Tibial nerve (tissue), 4 donors: ENCODE measurements at regions not wholly inside any gene's neighbourhood (a gene's known extent, or its start where the extent isn't known, plus 50 kb on each side); places are given as distances from the start of the nearest gene placed in this dataset.

Source experiments
- DNase-seq, 2 donors: peaks; one replicate each; pipeline ENCODE4 v3.0.0-alpha.2; 2019; ENCODE audit warnings: low spot score in 2 of 2
- H3K27ac ChIP-seq, 4 donors: fragments of 200-600 bp; sonication (generic) in 3 of 4; one replicate each; pipeline ENCODE4 v1.5.1; 2017 to 2019; ENCODE audit warnings: mild to moderate bottlenecking in 1 of 4
- H3K27me3 ChIP-seq, 2 donors: fragments of 200-600 bp; sonication (generic) in 1 of 2; one replicate each; pipeline versions ENCODE4 v1.5.1 to v1.6.0; 2017 to 2019
- H3K36me3 ChIP-seq, 3 donors: fragments of 200-600 bp; sonication (generic); one replicate each; pipeline ENCODE4 v1.5.1; 2018 to 2019
- H3K4me1 ChIP-seq, 4 donors: fragments of 200-600 bp; sonication (generic) in 3 of 4; one replicate each; pipeline ENCODE4 v1.5.1; 2017 to 2019
- H3K4me3 ChIP-seq, 4 donors: fragments of 200-600 bp; sonication (generic) in 3 of 4; one replicate each; pipeline ENCODE4 v1.5.1; 2017 to 2019; ENCODE audit warnings: mild to moderate bottlenecking in 1 of 4, moderate library complexity in 1 of 4
- H3K9me3 ChIP-seq, 4 donors: fragments of 200-600 bp; sonication (generic) in 3 of 4; one replicate each; pipeline ENCODE4 v1.5.1; 2017 to 2019
- EP300 ChIP-seq, 2 donors: sonication (generic); formaldehyde crosslinking; IDR thresholded peaks; one replicate each; pipeline ENCODE4 v1.6.1; 2017; ENCODE audit warnings: antibody characterized with exemption in 2 of 2, mild to moderate bottlenecking in 1 of 2
- POLR2A ChIP-seq, 2 donors: fragments of 450-650 bp; IDR thresholded peaks; one replicate each; pipeline ENCODE4 v1.6.1; 2017; ENCODE audit warnings: antibody characterized with exemption in 2 of 2, mild to moderate bottlenecking in 2 of 2, moderate library complexity in 2 of 2
- WGBS, 2 donors: methylation state at CpG; one replicate each; pipeline ENCODE4 v1.1.5; 2018; 5-methylcytosine and 5-hydroxymethylcytosine counted together
- TF ChIP-seq, protein P1 (sequence below), 5 experiments: fragments of 200-600 bp in 3 of 5; fragments of 450-650 bp in 2 of 5; sonication (generic) in 3 of 5; IDR thresholded peaks; one replicate each; pipeline ENCODE4 v1.5.1; 2016 to 2019; ENCODE audit warnings: antibody characterized with exemption in 5 of 5, mild to moderate bottlenecking in 3 of 5, moderate library complexity in 2 of 5

DNA sequence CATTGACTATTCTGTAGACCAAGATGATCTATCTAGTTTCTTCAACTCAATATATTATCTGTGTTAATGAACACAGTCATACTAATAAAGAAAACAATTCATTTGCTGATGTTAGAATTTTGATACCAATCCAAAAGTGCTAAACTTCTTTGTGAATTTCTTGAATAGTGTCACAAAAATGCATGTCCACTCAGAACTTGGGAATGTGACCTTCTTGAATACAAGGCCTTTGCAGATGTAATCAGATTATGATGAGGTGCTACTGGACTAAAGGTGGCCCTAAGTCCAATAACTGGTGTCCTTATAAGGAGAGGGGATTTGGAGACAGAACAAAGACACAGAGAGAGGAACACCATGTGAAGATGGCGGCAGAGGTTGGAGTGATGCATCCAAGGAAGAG, 305.8 kb upstream of the ZP4 start:
- no peaks in the 10 kb centered on the region for H3K36me3 ChIP-seq
- TF ChIP-seq, protein P1, sequence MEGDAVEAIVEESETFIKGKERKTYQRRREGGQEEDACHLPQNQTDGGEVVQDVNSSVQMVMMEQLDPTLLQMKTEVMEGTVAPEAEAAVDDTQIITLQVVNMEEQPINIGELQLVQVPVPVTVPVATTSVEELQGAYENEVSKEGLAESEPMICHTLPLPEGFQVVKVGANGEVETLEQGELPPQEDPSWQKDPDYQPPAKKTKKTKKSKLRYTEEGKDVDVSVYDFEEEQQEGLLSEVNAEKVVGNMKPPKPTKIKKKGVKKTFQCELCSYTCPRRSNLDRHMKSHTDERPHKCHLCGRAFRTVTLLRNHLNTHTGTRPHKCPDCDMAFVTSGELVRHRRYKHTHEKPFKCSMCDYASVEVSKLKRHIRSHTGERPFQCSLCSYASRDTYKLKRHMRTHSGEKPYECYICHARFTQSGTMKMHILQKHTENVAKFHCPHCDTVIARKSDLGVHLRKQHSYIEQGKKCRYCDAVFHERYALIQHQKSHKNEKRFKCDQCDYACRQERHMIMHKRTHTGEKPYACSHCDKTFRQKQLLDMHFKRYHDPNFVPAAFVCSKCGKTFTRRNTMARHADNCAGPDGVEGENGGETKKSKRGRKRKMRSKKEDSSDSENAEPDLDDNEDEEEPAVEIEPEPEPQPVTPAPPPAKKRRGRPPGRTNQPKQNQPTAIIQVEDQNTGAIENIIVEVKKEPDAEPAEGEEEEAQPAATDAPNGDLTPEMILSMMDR (IDR thresholded peaks at IDR 0.05) = no peak
- TF ChIP-seq EP300 (IDR thresholded peaks at IDR 0.05) (no peak), POLR2A (IDR thresholded peaks at IDR 0.05) (no peak)
- no peaks in the 10 kb centered on the region for H3K27me3 ChIP-seq
- 96 to 100% methylated on average over 1 of the region's 1 CpG for WGBS, 2 donors
- no peak overlapping the region for H3K27ac ChIP-seq
- H3K4me1 ChIP-seq = no peaks in the 10 kb centered on the region
- H3K9me3 ChIP-seq = no peaks in the 10 kb centered on the region
- no peak overlapping the region for H3K4me3 ChIP-seq
- DNase-seq = no peak

DNA sequence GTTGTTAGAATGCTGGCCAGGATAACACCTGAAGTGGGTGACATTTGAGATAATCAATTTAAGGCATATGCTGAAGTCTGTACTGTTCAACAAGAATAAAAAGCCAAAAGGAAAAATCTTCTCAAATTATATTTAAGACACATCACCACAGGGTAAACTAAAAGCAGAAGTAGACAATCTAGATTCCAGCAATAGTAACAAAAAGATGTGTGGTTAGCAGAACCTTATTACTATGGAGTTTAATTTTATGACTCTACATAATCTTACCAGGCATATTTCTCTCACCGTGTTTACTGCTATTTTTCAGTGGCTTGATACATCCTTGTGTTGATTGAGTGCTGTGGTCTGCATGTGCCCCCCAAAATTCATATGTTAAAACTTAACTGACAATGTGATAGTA, 300.4 kb upstream of the ZP4 start:
- no peaks in the 10 kb centered on the region for H3K36me3 ChIP-seq
- DNase-seq = no peak
- no peaks in the 10 kb centered on the region for H3K9me3 ChIP-seq
- no peak overlapping the region for H3K4me3 ChIP-seq
- TF ChIP-seq EP300 (IDR thresholded peaks at IDR 0.05) (no peak), POLR2A (IDR thresholded peaks at IDR 0.05) (no peak)
- TF ChIP-seq, protein P1 (IDR thresholded peaks at IDR 0.05) = no peak
- H3K4me1 ChIP-seq = no peaks in the 10 kb centered on the region
- no peaks in the 10 kb centered on the region for H3K27me3 ChIP-seq
- WGBS, 2 donors = 61 to 73% methylated on average over 1 of the region's 1 CpG
- no peak overlapping the region for H3K27ac ChIP-seq

DNA sequence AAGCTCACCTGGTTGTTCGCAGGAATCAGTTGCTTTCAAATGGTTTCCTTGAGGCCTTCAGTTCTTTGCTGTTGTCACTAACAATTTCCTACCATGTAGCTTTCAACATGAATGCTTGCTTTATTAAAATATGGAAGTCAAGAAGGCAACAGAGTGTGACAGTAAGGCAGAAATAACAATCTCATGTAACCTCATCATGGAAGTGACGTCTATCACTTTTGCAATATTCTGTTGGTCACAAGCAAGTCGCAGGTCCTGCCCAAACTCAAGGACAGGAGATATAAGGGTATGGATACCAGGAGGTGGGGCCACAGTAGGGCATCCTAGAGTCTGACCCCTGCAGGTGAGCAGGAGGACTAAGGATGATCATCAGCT, 296.8 kb upstream of the ZP4 start:
- Histone ChIP-seq H3K36me3 (no peaks in the 10 kb centered on the region), H3K4me3 (no peak overlapping the region), H3K27me3 (no peaks in the 10 kb centered on the region), H3K4me1 (no peaks in the 10 kb centered on the region), H3K27ac (no peak overlapping the region), H3K9me3 (peaks cover 0 to 5% (median 0%) of the 10 kb centered on the region in 4 donors)
- DNase-seq = no peak
- 84 to 90% methylated on average over 3 of the region's 3 CpGs for WGBS, 2 donors
- TF ChIP-seq, protein P1 (IDR thresholded peaks at IDR 0.05) = no peak
- TF ChIP-seq EP300 (IDR thresholded peaks at IDR 0.05) (no peak), POLR2A (IDR thresholded peaks at IDR 0.05) (no peak)

GRCh38 chr1:238186887-238187574, 296.3 kb upstream of the ZP4 start:
- Histone ChIP-seq H3K36me3 (no peaks in the 10 kb centered on the region), H3K27ac (no peak overlapping the region), H3K9me3 (peaks cover 0 to 5% (median 0%) of the 10 kb centered on the region in 4 donors), H3K4me3 (no peak overlapping the region), H3K27me3 (no peaks in the 10 kb centered on the region), H3K4me1 (no peaks in the 10 kb centered on the region)
- no peak for DNase-seq
- TF ChIP-seq POLR2A (IDR thresholded peaks at IDR 0.05) = no peak
- TF ChIP-seq, protein P1 (IDR thresholded peaks at IDR 0.05) = no peak
- no peak for TF ChIP-seq EP300 (IDR thresholded peaks at IDR 0.05)
- 92 to 97% methylated on average over 4 of the region's 4 CpGs for WGBS, 2 donors

GRCh38 chr1:238177960-238178645, 287.4 kb upstream of the ZP4 start:
- Histone ChIP-seq H3K4me1 (no peaks in the 10 kb centered on the region), H3K9me3 (peaks cover 0 to 6% (median 0%) of the 10 kb centered on the region in 4 donors), H3K4me3 (no peak overlapping the region), H3K27me3 (no peaks in the 10 kb centered on the region), H3K36me3 (no peaks in the 10 kb centered on the region), H3K27ac (no peak overlapping the region)
- DNase-seq = no peak
- TF ChIP-seq EP300 (IDR thresholded peaks at IDR 0.05) (no peak), POLR2A (IDR thresholded peaks at IDR 0.05) (no peak)
- TF ChIP-seq, protein P1 (IDR thresholded peaks at IDR 0.05) = no peak
- WGBS, 2 donors = 65 to 71% methylated on average over 7 of the region's 7 CpGs
